HG03520 (cell line): ENCODE measurements at regions not wholly inside any gene's neighbourhood (a gene's known extent, or its start where the extent isn't known, plus 50 kb on each side); places are given as distances from the start of the nearest gene placed in this dataset.

Experiments
- ATAC-seq: cut with Tn5 transposase; IDR thresholded peaks from one replicate; pipeline ENCODE4 v1.9.1; 2021; ENCODE audit warnings: mild to moderate bottlenecking, moderate library complexity; ENCODE audit not compliant: unreplicated experiment

GRCh38 chr10:105502058-105502457, 861.0 kb downstream of the SORCS3 start:
- no peak for ATAC-seq

- ATAC-seq: no peak
Observed at GRCh38 chr10:105494944-105495343, 853.9 kb downstream of the SORCS3 start.

GRCh38 chr10:105494303-105494702, 853.2 kb downstream of the SORCS3 start:
- ATAC-seq: no peak

- ATAC-seq: no peak
Observed at GRCh38 chr10:105473170-105473569, 832.1 kb downstream of the SORCS3 start.

GRCh38 chr10:105468759-105469158, 827.7 kb downstream of the SORCS3 start:
- no peak for ATAC-seq

- no peak for ATAC-seq
Observed at GRCh38 chr10:105466521-105466920, 825.4 kb downstream of the SORCS3 start.

GRCh38 chr10:105434970-105435369, 793.9 kb downstream of the SORCS3 start:
- ATAC-seq: no peak

- no peak for ATAC-seq
Observed at GRCh38 chr10:105413997-105414396, 772.9 kb downstream of the SORCS3 start.

GRCh38 chr10:105409370-105409769, 768.3 kb downstream of the SORCS3 start:
- no peak for ATAC-seq

GRCh38 chr10:105406488-105406887, 765.4 kb downstream of the SORCS3 start:
- ATAC-seq: no peak

GRCh38 chr10:105398202-105398601, 757.1 kb downstream of the SORCS3 start:
- no peak for ATAC-seq

GRCh38 chr10:105391670-105392351, 750.7 kb downstream of the SORCS3 start:
- no peak for ATAC-seq

- ATAC-seq: no peak
Observed at GRCh38 chr10:105387971-105388370, 746.9 kb downstream of the SORCS3 start.

- no peak for ATAC-seq
Observed at GRCh38 chr10:105383978-105384377, 742.9 kb downstream of the SORCS3 start.

GRCh38 chr10:105370692-105371091, 729.6 kb downstream of the SORCS3 start:
- no peak for ATAC-seq

- no peak for ATAC-seq
Observed at GRCh38 chr10:105359708-105360107, 718.6 kb downstream of the SORCS3 start.

GRCh38 chr10:105358911-105359310, 717.8 kb downstream of the SORCS3 start:
- no peak for ATAC-seq

GRCh38 chr10:105356626-105357025, 715.5 kb downstream of the SORCS3 start:
- ATAC-seq: no peak

- ATAC-seq: no peak
Observed at GRCh38 chr10:105354010-105354409, 712.9 kb downstream of the SORCS3 start.

- no peak for ATAC-seq
Observed at GRCh38 chr10:105352827-105353226, 711.7 kb downstream of the SORCS3 start.

GRCh38 chr10:105352281-105352680, 711.2 kb downstream of the SORCS3 start:
- ATAC-seq: no peak

GRCh38 chr10:105351187-105351586, 710.1 kb downstream of the SORCS3 start:
- ATAC-seq: no peak

GRCh38 chr10:105347487-105347886, 706.4 kb downstream of the SORCS3 start:
- no peak for ATAC-seq
